ENCODE measurements at regions not wholly inside any gene's neighbourhood (a gene's known extent, or its start where the extent isn't known, plus 50 kb on each side); places are given as distances from the start of the nearest gene placed in this dataset.
"Not testable (repeated sequence)": the region's sequence is repeated elsewhere in the genome, so short reads cannot be mapped to it uniquely, and the experiment has no call there.

DNA sequence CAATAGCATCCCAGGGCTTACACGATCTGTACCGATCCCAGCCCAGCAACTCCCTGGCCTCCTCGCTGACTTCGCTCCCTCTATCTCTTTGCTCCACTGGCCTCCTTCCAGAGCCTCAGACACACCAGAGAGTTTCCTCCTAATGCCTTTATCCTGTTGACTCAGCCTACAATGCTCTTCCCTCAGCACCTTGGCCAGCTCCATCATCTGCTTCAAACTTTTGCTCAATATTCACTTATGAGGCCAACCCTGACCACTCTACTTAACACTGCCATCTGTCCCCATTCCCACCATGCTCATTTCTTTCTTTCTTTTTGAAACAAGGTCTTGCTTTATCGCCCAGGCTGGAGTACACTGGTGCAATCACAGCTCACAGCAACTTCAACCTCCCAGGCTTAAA is 180.9 kb downstream of the CEP170 start:
- not testable (repeated sequence) for DNase-seq (ENCODE audit: low read depth in 2 of 2)

DNA sequence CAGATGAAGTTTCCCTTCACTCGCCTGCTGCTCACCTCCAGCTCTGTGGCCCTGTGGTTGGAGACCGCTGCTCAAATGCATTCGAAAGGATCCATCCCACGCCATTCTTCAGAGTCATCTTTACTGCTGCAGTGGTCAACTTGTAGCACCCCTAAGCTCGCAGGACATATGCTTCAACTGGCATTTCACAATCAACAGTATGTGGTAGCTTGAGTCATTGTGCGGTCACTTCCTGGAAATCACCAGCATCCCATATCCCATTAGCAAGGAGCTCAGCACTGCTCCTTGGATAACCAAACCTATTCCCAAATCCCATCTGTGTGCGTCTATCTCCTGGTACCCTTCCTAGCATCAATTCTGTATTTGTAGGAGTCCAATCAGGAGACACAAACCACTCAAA is 188.0 kb downstream of the CEP170 start:
- not testable (repeated sequence) for DNase-seq (ENCODE audit: low read depth in 2 of 2)

DNA sequence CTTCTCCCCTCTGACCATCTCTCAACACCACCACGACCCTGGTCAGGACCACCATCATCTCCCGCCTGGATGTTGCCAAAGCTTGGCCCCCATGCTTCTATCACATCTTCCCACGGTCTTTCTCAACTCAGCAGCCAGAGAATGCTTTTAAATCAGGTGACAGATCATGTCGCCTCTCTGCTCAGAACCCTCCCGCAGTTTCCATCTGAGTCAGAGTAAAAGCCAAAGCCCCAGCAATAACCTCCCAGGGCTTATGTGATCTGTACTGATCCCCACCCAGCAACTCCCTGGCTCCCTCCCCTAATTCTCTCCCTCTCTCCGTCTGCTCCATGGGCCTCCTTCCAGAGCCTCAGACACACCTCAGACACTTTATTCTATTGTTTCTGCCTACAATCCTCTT is 193.1 kb downstream of the CEP170 start:
- not testable (repeated sequence) for DNase-seq (ENCODE audit: low read depth in 2 of 2)

DNA sequence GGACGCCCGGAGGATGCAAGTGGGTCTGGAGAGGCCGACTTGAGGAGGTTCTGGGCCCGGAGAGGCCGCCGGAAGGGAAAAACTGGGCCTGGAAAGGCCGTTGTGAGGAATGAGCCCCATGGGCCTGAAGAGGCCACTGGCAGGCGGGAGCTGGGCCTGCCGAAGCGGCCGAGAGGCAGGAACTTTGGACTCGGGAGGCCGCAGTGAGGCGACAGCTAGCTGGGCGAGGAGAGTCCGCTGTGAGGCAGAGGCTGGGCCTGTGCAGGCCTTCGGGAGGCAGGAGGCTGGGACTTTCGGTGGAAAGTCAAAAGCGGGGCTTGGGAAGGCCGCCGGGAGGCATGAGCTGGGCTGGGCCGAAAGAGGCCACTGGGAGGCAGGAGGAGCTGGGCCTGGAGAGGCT is 199.6 kb downstream of the CEP170 start:
- DNase-seq (ENCODE audit: low read depth in 2 of 2): not testable (repeated sequence)

DNA sequence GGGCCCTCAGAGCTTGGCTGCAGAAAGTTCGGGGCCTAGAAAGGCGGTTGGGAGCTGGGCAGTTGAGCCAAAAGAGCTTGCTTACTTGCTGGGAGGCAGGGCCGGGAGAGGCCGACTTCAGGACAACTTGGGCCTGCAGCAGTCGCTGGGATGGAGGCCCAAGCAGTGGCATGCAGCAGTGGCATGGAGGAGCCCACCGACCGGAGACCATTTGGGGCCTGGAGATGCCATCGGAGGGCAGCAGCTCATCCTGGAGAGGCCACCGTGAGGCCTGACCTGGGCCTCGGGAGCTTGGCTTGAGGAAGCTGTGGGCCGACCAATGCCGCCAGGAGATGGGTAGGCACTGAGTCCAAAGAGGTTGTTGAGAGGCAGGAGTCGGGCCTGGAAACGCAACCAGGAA is 200.0 kb downstream of the CEP170 start:
- DNase-seq (ENCODE audit: low read depth in 2 of 2): not testable (repeated sequence)

DNA sequence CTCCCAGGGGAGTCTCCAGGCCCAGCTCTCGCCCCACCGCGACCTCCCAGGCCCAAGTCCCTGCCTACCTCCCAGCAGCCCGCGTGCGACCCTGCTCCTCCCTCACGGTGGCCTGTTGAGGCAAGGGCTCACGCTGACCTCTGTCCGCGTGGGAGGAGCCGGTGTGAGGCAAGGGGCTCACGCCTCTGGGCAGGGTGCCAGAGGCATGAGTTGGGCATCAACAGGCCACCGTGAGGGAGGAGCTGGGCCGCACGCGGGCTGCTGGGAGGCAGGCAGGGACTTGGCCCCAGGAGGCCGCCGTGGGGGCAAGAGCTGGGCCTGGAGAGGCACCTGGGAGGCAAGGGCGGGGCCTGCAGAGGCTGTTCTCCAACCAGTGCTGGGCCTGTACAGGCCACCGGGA is 200.4 kb downstream of the CEP170 start:
- DNase-seq (ENCODE audit: low read depth in 2 of 2): not testable (repeated sequence)

DNA sequence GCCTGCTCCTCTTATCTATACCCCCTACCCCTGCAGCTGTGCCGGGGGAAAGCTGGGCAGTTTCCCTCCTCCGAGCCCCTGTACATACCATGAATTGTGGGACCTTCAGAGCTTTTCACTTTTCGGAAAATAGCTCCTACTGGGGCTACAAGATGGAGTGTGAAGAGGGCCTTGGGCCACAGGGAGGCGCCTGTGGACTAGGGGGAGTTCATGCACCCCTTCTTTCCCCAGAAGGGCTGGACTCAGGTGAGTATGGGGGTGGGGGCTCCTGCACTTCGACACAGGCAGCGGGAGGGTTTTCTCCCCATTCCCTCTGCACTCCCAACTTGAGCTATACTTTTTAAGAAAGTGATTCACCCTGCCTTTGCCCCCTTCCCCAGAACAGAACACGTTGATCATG is 202.0 kb downstream of the CEP170 start:
- DNase-seq (ENCODE audit: low read depth in 2 of 2): not testable (repeated sequence)

DNA sequence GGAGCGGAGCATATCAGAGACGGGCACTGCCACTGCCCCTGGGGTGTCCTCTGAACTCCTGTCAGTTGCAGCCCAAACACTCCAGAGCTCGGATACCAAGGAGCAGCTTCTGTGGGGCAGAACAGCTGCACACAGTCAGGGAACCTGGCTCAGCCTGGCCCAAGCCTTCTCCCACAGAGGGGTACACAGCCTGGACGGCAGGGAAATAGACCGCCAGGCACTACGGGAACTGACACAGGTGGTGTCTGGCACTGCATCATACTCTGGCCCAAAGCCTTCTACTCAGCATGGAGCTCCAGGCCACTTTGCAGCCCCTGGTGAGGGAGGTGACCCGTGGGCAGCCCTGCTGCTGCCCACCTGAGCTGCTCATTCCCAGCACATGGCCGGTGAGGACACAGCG is 204.5 kb downstream of the CEP170 start:
- not testable (repeated sequence) for DNase-seq (ENCODE audit: low read depth in 2 of 2)

DNA sequence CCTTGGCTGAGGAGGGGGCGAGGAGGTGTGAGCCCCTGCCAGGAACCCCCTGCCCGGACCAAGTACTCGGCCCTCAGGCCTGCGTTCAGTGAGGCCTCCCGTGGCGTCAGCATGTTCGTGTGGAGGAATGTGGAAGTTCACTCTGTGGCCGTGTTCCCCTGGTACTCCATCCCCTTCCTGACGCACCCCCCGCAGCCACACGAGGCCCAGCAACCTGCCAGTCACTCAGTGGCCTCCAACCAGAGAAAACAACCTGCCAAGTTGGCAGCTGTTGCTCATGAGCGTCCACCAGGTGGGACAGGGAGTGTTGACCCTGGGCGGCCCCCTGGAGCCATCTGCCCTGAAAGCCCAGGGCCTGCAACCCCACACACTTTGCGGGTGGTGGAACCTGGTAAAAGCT is 205.4 kb downstream of the CEP170 start:
- DNase-seq (ENCODE audit: low read depth in 2 of 2): not testable (repeated sequence)

DNA sequence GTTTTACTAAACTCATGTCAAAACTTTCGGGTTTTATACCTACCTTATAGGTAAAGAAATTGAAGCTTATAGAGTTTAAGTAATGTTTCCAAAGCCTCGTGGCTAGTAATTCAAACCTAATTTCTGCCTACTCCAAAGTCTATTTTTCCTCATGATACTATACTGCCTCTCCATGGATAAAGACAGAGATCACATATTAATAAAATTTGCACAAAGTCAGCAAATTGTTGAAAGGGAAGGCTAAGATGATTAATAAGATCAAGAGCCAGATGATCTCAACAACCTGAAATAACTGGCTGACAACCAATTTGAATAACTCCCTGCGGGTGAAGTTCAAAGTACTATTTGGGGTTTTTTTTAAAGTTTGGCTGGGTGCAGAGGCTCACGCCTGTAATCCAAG is 233.7 kb downstream of the CEP170 start:
- not testable (repeated sequence) for DNase-seq (ENCODE audit: low read depth in 2 of 2)

DNA sequence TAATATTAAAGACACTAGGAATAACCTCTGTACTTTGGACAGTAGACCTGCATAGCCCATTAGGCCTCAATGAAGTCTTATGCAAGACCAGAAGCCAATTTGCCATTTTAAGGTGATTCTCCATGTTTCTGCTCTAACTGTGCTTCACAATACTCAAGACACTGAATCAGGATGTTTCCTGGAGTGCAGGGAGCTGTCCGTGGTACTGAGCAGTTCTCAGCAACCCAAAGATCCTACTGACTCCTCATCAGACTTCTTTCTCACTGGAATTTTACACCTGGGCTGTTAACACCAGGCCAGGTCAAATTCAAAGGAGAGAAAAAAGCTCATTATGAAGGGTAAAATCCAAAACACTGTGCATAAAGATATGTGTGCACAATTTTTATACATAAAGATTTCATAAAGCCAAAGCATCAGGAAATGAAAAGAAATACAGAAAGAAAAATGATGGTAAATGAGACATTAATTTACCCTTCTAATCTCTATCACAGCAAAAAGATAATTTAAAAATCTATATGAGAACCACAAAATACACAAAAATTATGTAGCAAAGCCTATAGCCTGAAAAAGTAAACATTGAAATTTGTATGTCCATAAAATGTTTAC is 235.9 kb downstream of the CEP170 start:
- peak; percentile 3 to 7 for DNase-seq (ENCODE audit: low read depth in 2 of 2)

DNA sequence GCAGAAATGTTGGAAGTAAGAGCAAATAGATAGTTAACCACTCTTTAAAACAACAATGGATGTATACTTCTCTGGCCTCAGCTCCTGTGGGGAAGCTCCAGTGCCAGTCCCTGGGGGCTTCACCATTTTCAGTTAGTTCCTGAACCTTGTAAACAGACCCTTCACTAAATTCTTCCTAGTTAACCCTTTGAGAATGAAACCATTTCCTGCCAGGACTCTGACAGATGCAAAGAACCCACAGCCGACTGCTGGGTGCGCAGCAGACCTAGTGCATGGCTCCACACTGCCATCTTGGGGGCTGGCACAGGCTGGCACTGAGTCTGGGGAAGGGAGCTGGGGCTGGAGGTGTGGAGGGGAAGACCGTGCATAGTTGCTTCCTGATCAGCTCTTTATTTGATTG is 244.4 kb downstream of the CEP170 start:
- DNase-seq (ENCODE audit: low read depth in 2 of 2): not testable (repeated sequence)

DNA sequence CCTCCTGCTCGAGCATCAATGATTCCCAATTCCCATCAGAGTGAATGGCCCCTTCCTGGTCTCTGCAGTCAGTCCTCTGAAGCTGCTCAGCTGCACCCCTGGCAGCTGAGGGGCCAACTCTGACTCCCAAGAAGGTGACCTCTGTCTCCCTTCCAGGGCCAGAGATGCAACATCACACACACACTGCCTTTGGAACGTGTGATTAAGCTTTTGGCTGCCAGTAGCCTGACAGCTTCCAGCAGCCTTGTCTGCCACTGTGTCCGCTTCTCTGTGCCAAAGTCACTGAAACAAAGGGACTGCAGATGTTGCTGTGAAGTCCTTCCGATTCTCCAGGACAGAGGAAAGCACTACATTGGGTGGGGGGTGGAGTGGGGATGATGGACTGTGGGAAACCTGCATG is 254.1 kb downstream of the CEP170 start:
- DNase-seq (ENCODE audit: low read depth in 2 of 2): not testable (repeated sequence)

DNA sequence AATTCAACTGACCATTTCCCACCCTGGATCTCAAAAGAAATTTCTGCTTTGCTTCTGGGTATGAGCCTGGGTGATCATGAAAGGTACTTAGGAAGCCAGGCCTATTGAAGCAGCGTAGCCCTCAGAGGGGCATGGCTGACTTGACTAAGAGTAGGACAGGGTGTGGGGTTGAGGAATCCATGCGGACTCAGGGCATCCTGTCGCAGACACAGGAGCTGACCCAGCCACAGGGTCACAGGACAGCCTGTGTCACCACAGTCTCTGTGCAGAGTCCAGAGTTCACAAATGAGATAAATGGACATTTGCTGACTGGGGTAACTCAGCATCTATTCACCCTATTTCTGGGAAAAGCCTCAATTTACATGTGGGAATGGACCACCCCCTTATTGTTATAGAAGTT is 262.3 kb downstream of the CEP170 start:
- not testable (repeated sequence) for DNase-seq (ENCODE audit: low read depth in 2 of 2)

DNA sequence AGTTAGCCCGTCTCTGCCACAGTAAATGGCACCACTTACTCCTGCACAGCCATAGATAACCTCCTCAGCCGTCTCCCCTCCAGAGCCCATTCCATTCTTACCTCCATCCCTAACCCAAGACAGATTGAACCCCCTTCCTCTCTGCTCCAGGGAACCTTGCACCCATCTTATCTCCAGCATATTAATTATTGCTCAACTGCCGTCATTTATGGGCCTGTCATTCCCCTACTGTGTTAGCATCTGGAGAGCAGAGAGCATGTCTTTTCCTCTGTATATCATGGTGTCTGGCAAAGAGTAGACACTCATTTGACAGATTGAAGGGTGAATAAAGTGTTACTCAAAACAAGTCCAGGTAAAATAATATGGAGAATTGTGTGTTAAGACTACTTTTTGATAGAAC is 270.0 kb downstream of the CEP170 start:
- DNase-seq (ENCODE audit: low read depth in 2 of 2): not testable (repeated sequence)

DNA sequence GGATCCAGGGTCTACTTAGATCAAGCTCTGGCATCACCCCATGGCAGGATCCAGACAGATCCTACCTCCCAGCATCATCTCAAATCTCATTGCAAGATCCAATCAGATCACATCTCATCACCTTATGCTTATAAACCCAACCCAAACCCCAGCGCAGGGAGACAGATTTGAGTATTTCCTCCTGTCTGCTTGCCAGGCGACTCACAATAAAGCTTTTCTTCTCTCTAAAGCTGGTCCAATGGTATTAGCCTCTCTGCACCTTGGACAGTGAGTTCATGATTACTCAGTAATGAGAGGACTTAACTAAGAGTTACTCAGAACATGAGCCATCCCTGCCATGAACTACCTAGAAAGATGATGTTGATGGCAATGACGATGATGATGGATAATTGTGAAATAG is 281.7 kb downstream of the CEP170 start:
- not testable (repeated sequence) for DNase-seq (ENCODE audit: low read depth in 2 of 2)

DNA sequence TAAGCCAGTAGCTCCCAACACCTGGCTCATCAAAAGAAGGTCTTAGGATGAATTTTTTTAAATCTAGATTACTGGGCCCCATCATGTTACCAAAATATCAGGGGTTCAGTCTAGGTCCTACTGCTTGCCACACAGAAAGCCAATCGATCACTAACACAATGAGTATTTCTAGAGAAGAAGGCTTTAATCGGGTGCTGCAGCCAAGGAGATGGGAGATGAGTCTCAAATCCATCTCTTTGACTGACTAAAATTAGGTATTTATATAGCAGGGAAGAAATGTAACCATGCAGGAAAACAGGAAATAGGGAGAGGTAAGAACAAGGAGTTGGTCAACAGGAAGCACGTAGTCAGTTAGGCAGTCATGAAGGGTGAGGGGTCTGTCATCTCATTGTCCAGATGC is 288.2 kb downstream of the CEP170 start:
- no peak for DNase-seq (ENCODE audit: low read depth in 2 of 2)

DNA sequence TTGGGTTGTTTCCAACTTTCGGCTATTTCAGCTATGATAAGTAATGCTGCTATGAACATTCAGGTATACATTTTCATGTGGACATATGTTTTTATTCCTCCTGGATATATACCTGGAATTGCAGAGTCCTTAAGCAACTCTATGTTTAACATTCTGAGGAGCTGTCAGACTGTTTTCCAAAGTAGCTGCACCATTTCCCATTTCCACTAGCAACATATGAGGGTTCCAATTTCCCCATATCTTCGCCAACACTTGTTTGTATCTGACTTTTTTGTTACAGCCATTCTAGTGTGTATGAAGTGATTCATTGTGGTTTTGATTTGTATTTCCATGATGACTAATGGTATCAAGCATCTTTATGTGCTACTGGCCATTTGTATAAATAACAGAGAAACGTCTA is 295.7 kb downstream of the CEP170 start:
- DNase-seq (ENCODE audit: low read depth in 2 of 2): not testable (repeated sequence)

DNA sequence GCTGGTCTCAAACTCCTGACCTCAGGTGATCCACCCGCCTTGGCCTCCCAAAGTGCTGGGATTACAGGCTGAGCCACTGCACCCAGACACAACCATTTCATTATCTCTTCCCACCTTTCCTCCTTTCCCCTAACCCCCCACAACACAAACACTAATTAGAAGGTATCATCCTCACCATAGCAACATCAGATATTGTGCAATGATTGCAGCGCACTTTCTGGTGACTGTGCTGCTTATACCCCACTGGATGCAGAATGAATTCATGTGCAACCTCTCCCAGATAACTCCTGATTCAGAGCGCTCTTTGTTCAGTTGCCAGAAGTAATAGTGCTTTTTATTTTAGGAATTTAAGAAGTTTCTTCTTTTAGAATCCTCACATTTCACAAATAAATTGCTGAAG is 300.1 kb downstream of the CEP170 start:
- not testable (repeated sequence) for DNase-seq (ENCODE audit: low read depth in 2 of 2)

DNA sequence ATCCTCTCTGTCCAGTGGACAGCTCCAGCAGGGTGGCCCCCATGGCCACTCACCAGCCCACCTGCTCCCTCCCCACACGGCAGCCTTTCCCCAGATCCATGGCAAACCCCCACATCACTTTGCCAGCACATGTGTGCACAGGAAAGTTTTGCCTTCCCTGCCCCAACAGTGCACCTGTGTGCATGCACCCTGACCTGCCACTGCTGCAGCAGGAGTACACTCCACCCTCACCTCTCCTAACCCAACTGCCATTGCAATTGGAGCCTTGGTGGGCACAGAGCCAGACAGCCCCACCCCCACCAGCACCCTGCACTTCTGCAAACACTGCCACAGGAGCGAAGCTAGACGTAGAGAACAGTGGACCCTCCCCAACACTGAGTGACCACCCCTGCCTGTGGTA is 308.9 kb downstream of the CEP170 start:
- DNase-seq (ENCODE audit: low read depth in 2 of 2): no peak

DNA sequence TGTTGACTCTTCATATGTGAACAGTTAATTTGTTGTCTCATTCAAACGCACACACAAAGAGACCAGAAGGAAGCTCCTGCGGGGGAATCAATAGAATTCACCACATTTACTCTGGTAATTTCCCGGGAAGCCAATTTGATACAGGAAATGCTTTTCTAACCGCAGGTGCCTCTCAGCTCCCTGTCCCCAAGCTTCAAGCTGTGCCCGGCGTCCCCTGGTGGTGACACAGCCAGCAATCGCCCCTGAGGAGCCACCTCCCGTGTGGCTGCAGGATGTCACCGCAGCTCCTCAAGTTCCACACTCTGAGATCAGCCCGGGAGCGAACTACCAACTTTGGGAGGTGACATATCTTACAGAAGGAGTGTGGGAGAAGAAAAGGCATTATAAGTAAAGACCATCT is 318.4 kb downstream of the CEP170 start:
- DNase-seq (ENCODE audit: low read depth in 2 of 2): not testable (repeated sequence)

DNA sequence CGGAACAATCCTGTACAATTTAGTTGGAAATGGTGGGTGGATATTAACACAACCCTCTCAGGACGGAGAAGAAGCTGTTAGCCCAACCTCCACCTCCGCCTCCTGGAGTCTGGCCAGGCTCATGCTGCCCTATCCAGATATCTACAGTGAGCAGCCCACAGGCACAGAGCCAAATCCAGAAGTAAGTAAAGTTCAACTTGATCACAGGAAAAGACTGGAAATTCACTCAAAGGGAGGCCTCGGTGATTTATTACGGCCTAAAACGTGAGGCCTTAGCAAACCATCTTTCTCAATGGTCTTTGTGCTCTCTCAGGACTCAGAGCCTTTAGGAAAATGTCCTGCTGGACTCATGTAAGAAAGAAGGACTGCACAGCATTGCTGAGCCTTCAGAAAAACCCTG is 330.4 kb downstream of the CEP170 start:
- not testable (repeated sequence) for DNase-seq (ENCODE audit: low read depth in 2 of 2)

DNA sequence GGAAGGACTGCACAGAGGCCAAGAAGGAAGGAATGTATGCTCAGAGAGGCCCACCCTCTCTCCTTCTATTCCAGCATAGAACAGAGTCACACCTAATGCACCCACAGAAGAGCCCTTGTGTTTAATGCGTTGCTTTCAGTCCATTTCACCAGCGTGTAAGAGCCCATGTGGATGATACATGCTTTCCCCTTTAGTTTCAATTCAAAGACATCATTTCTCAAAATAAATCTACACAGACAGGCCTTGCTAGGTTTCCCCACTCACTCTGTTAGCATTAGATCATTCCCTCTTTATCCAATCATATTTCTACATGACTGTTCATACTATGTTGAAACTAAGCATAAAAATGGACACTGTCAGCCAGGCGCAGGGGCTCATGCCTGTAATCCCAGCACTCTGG is 331.5 kb downstream of the CEP170 start:
- DNase-seq (ENCODE audit: low read depth in 2 of 2): not testable (repeated sequence)

DNA sequence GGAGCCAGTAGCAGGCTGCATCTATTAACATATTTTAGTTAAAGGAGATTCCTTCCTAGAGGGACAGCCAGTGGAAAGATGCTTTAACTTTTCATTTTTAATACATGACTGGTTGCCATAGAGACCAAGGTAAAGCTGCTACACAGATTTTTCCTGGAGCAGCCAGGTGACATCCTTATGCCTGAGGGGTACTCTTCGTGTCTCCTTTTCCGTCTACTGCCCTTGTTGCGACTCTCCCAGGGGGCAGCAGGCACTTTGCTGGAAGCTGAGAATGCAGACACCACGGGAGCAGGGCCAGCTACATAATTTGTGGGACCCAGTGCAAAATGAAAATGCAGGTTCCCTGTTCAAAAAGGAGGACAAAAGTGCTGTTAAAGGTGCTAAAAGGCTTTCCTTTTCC is 340.4 kb downstream of the CEP170 start:
- DNase-seq (ENCODE audit: low read depth in 2 of 2): not testable (repeated sequence)
